ENCODE measurements at regions not wholly inside any gene's neighbourhood (a gene's known extent, or its start where the extent isn't known, plus 50 kb on each side); places are given as distances from the start of the nearest gene placed in this dataset.

- no peak overlapping the region for H3K27ac ChIP-seq (ENCODE audit: low read depth, low read length)
- H2AFZ ChIP-seq (ENCODE audit: low read depth, low read length, severe bottlenecking): no peak overlapping the region
- no peak overlapping the region for H3K4me2 ChIP-seq (ENCODE audit: low read depth, low read length, poor library complexity, severe bottlenecking)
- no peak overlapping the region for H3K9ac ChIP-seq (ENCODE audit: low read length)
- no peaks in the 10 kb centered on the region for H3K79me2 ChIP-seq (ENCODE audit: insufficient read depth, low read length)
- H3K9me2 ChIP-seq (replicated peaks; ENCODE audit: insufficient read depth, low read length): no peaks in the 10 kb centered on the region
- no peaks in the 10 kb centered on the region for H3K9me3 ChIP-seq (ENCODE audit: insufficient read depth, low read length)
- no peaks in the 10 kb centered on the region for H4K20me1 ChIP-seq (ENCODE audit: low read depth, low read length)
- H3K27me3 ChIP-seq (ENCODE audit: low read length): no peaks in the 10 kb centered on the region
- H3K36me3 ChIP-seq (ENCODE audit: low read length): no peaks in the 10 kb centered on the region
- TF ChIP-seq CTCF (IDR thresholded peaks at IDR 0.05; ENCODE audit: insufficient read depth, low read length, poor library complexity, severe bottlenecking) (no peak), EZH2phosphoT487 (conservative IDR thresholded peaks at IDR 0.05; ENCODE audit: low read length) (no peak)
- no peak overlapping the region for H3K4me3 ChIP-seq (ENCODE audit: insufficient read depth, low read length, poor library complexity, severe bottlenecking)
- H3F3A ChIP-seq (ENCODE audit: insufficient read depth): no peaks in the 10 kb centered on the region
Observed at GRCh38 chr20:39390186-39390585, 428.0 kb downstream of the DHX35 start.

DNA sequence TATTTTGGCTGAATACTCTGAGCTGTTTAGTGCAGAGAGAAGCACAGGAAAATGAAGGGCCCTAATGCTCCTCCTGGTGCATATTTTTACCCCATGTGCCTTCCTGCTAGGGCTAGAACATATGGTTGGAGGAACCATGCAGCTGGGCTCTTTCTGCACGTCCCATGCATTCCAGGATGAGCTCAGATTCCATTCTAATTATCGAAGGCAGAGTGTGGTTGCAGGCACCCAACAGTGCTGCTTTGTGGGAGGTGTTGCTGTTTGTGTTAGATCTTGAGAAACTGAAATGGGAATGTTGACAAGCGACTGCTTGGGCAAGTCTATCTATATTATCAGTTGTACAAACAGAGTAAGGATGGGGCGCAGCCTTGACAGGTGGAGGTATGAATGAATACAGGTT lies 419.5 kb downstream of the DHX35 start:
- no peak overlapping the region for H3K9ac ChIP-seq (ENCODE audit: low read length)
- no peaks in the 10 kb centered on the region for H3K79me2 ChIP-seq (ENCODE audit: insufficient read depth, low read length)

DNA sequence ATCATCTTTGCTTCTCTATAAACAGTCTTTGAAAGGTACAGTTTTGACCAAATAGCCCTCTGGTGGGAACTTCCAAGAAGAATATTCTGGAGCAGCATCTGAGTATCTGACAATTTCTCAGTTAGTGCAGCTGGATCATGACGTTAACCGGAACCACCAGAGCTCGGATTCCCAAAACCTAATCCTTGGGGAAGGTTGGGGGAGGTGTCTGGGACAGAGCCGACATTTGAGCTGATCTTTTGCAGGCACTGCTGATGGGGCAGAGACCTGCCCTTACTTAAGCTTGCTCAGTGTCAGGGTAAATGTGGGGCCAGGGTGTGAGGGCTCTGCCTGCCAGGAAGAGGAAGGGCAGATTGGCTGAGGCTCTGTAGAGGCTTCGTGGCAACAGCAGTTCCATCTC lies 416.6 kb downstream of the DHX35 start:
- Histone ChIP-seq H2AFZ (ENCODE audit: low read depth, low read length, severe bottlenecking) (no peak overlapping the region), H3F3A (ENCODE audit: insufficient read depth) (no peaks in the 10 kb centered on the region)

More for the DNA sequence above, 419.5 kb downstream of the DHX35 start:
- no peak overlapping the region for H3K27ac ChIP-seq (ENCODE audit: low read depth, low read length)
- TF ChIP-seq CTCF (IDR thresholded peaks at IDR 0.05; ENCODE audit: insufficient read depth, low read length, poor library complexity, severe bottlenecking): no peak
- no peak for TF ChIP-seq EZH2phosphoT487 (conservative IDR thresholded peaks at IDR 0.05; ENCODE audit: low read length)
- H3K36me3 ChIP-seq (ENCODE audit: low read length): no peaks in the 10 kb centered on the region
- no peaks in the 10 kb centered on the region for H3K9me3 ChIP-seq (ENCODE audit: insufficient read depth, low read length)
- no peaks in the 10 kb centered on the region for H3K27me3 ChIP-seq (ENCODE audit: low read length)
- no peaks in the 10 kb centered on the region for H3F3A ChIP-seq (ENCODE audit: insufficient read depth)
- no peak overlapping the region for H2AFZ ChIP-seq (ENCODE audit: low read depth, low read length, severe bottlenecking)
- H4K20me1 ChIP-seq (ENCODE audit: low read depth, low read length): no peaks in the 10 kb centered on the region
- no peak overlapping the region for H3K4me2 ChIP-seq (ENCODE audit: low read depth, low read length, poor library complexity, severe bottlenecking)
- H3K4me3 ChIP-seq (ENCODE audit: insufficient read depth, low read length, poor library complexity, severe bottlenecking): no peak overlapping the region
- no peaks in the 10 kb centered on the region for H3K9me2 ChIP-seq (replicated peaks; ENCODE audit: insufficient read depth, low read length)

More for the DNA sequence above, 416.6 kb downstream of the DHX35 start:
- Histone ChIP-seq H3K79me2 (ENCODE audit: insufficient read depth, low read length) (no peaks in the 10 kb centered on the region), H3K36me3 (ENCODE audit: low read length) (no peaks in the 10 kb centered on the region), H3K4me3 (ENCODE audit: insufficient read depth, low read length, poor library complexity, severe bottlenecking) (no peak overlapping the region), H3K27me3 (ENCODE audit: low read length) (no peaks in the 10 kb centered on the region), H3K9me2 (replicated peaks; ENCODE audit: insufficient read depth, low read length) (no peaks in the 10 kb centered on the region), H3K27ac (ENCODE audit: low read depth, low read length) (no peak overlapping the region), H3K9ac (ENCODE audit: low read length) (no peak overlapping the region), H4K20me1 (ENCODE audit: low read depth, low read length) (no peaks in the 10 kb centered on the region), H3K4me2 (ENCODE audit: low read depth, low read length, poor library complexity, severe bottlenecking) (no peak overlapping the region), H3K9me3 (ENCODE audit: insufficient read depth, low read length) (no peaks in the 10 kb centered on the region)
- TF ChIP-seq EZH2phosphoT487 (conservative IDR thresholded peaks at IDR 0.05; ENCODE audit: low read length) (no peak), CTCF (IDR thresholded peaks at IDR 0.05; ENCODE audit: insufficient read depth, low read length, poor library complexity, severe bottlenecking) (no peak)

Measured in SU-DHL-6 (cell line).